SK-N-SH treated with all-trans-retinoic acid at 6 μM for 48 hours (cell line): ENCODE measurements at regions not wholly inside any gene's neighbourhood (a gene's known extent, or its start where the extent isn't known, plus 50 kb on each side); places are given as distances from the start of the nearest gene placed in this dataset.

ENCODE experiments used
- CSDC2 ChIP-seq: fragments of 250-450 bp; sonication (Bioruptor Pico); IDR thresholded peaks from 2 replicates; pipeline ENCODE4 v1.5.0; 2020; ENCODE audit warnings: mild to moderate bottlenecking, moderate library complexity
- ISL1 ChIP-seq: fragments of 250-450 bp; sonication (Bioruptor Pico); IDR thresholded peaks from 2 replicates; pipeline ENCODE4 v2.1.2; 2022; ENCODE audit warnings: mild to moderate bottlenecking, moderate library complexity
- PATZ1 ChIP-seq: fragments of 250-450 bp; sonication (Bioruptor Pico); IDR thresholded peaks from 2 replicates; pipeline ENCODE4 v1.8.0; 2020; ENCODE audit warnings: mild to moderate bottlenecking, moderate library complexity, borderline replicate concordance
- RARB ChIP-seq: fragments of 250-450 bp; sonication (Bioruptor Pico); IDR thresholded peaks from 2 replicates; pipeline ENCODE4 v1.8.0; 2021; ENCODE audit warnings: mild to moderate bottlenecking, moderate library complexity
- TCF4 ChIP-seq: fragments of 250-450 bp; sonication (Bioruptor Pico); IDR thresholded peaks from 2 replicates; pipeline ENCODE4 v1.8.0; 2021; ENCODE audit warnings: mild to moderate bottlenecking, moderate library complexity, borderline replicate concordance
- TOX ChIP-seq: fragments of 250-450 bp; sonication (Bioruptor Pico); IDR thresholded peaks from 2 replicates; pipeline ENCODE4 v1.8.0; 2021; ENCODE audit warnings: mild to moderate bottlenecking, moderate library complexity, borderline replicate concordance
- ZC3H10 ChIP-seq: fragments of 250-450 bp; sonication (Bioruptor Pico); IDR thresholded peaks from 2 replicates; pipeline ENCODE4 v1.5.1; 2021; ENCODE audit warnings: mild to moderate bottlenecking, moderate library complexity
- ZFP3 ChIP-seq: fragments of 250-450 bp; sonication (Bioruptor Pico); IDR thresholded peaks from 2 replicates; pipeline ENCODE4 v1.5.0; 2020; ENCODE audit warnings: mild to moderate bottlenecking, moderate library complexity
- ZFP30 ChIP-seq: fragments of 450-650 bp; formaldehyde crosslinking; IDR thresholded peaks from 2 replicates; pipeline ENCODE4 v1.5.0; 2022; ENCODE audit warnings: mild to moderate bottlenecking, moderate library complexity
- ZNF565 ChIP-seq: fragments of 450-650 bp; formaldehyde crosslinking; conservative IDR thresholded peaks from 2 replicates; pipeline ENCODE4 v1.5.0; 2020; ENCODE audit warnings: low read depth, mild to moderate bottlenecking, moderate library complexity
- ZNF70 ChIP-seq: fragments of 450-650 bp; formaldehyde crosslinking; IDR thresholded peaks from 2 replicates; pipeline ENCODE4 v1.5.0; 2020; ENCODE audit warnings: mild to moderate bottlenecking, moderate library complexity
- ZNF8 ChIP-seq: fragments of 450-650 bp; formaldehyde crosslinking; IDR thresholded peaks from 2 replicates; pipeline ENCODE4 v1.5.0; 2020; ENCODE audit warnings: mild to moderate bottlenecking, moderate library complexity

- TF ChIP-seq PATZ1 (no peak), TCF4 (no peak), RARB (CRISPR knock-in tag) (no peak), ISL1 (CRISPR knock-in tag) (no peak), ZNF565 (CRISPR knock-in tag) (no peak), ZC3H10 (CRISPR knock-in tag) (no peak), ZFP3 (no peak), ZNF8 (CRISPR knock-in tag) (no peak), TOX (no peak), CSDC2 (no peak), ZNF70 (no peak), ZFP30 (CRISPR knock-in tag) (no peak)
Measured at GRCh38 chr9:88754452-88754851, 219.5 kb downstream of the NXNL2 start.
